Ammon's horn (tissue), 1 donor: ENCODE measurements at regions not wholly inside any gene's neighbourhood (a gene's known extent, or its start where the extent isn't known, plus 50 kb on each side); places are given as distances from the start of the nearest gene placed in this dataset.
A peak's percentile ranks its signal among the peaks of the same experiment; 100 is the strongest.

Experiments
- DNase-seq: peaks from one replicate; pipeline ENCODE4 v3.0.0-alpha.2; 2016; ENCODE audit warnings: low spot score

- DNase-seq: no peak
Measured at GRCh38 chr7:22911889-22912288, 89.2 kb upstream of the TOMM7 start.

GRCh38 chr7:22909917-22910316, 87.3 kb upstream of the TOMM7 start:
- DNase-seq: no peak

GRCh38 chr7:22907805-22908204, 85.2 kb upstream of the TOMM7 start:
- no peak for DNase-seq

DNA sequence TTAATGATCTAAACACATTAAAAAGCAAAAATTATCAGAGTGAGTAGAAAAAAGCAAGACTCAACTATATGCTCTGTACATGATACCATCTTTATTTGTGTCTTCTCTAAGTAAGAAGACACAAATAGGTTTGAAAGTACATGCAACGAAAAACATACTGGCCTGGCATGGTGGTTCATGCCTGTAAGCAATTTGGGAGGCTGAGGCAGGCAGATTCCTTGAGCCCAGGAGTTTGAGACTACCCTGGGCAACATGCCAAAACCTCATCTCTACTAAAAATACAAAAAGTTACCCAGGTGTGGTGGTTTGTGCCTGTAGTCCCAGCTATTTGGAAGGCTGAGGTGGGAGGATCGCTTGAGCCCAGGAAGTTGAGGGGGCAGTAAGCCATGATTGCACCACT, 78.1 kb upstream of the TOMM7 start:
- DNase-seq: no peak

GRCh38 chr7:22900101-22900500, 77.5 kb upstream of the TOMM7 start:
- no peak for DNase-seq

DNA sequence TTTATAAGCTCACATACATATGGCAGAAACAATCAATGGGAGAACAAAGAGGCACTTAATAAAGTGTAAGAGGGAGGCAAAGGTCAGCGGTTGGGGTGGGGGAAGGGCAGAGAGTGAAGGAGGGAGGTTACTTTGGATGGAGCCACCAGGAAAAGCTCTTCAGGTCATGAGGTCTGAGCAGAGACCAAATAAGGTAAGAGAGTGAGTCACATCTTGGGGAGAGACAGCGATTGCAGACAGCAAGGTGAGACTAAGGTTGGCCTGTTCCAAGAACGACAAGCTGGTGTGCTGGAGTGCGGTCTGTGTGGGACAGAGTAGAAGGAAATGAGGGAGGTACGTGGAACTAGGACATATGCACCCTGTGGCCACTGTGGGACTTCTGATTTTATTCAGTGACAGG, 74.3 kb upstream of the TOMM7 start:
- DNase-seq: no peak

GRCh38 chr7:22895828-22896165, 73.1 kb upstream of the TOMM7 start:
- no peak for DNase-seq

- no peak for DNase-seq
Measured at GRCh38 chr7:22895140-22895827, 72.6 kb upstream of the TOMM7 start.

DNA sequence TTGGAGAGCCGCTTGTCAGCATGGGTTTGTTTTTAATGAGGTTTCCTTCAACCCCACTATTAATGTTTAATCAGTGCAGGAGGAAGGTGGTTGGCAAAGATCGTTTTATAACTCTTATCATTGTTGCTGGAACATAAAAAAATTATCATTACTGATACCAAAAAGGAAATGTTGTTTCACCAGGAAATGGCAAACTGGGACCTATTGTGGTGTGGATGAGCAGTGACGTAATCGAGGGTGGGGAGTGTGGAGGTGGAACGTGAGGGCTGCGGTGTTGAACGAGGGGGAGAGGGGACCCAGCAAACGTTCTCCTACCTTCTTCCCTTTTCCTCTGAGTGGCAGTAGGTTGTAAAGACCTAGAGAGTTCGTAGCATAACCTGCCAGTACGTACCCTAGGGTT, 71.9 kb upstream of the TOMM7 start:
- no peak for DNase-seq

DNA sequence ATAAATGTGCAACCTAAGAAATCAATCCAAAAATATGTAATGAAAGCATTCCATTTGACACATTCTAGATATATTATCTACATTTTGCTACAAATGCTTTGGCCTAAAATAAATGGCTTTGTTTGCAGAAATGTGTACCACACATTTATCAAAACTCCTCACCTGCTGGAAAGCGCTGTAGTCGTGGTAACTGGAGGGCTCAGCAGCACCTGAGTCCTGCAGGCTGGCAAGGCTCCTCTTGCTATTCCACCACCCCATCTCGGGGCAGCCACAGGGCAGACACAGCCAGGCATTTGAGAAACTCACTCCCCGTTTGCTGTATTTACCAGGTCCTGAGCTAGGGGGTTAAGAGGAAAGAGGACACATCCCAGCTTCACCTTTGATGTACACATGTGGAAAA, 68.1 kb upstream of the TOMM7 start:
- DNase-seq: no peak

DNA sequence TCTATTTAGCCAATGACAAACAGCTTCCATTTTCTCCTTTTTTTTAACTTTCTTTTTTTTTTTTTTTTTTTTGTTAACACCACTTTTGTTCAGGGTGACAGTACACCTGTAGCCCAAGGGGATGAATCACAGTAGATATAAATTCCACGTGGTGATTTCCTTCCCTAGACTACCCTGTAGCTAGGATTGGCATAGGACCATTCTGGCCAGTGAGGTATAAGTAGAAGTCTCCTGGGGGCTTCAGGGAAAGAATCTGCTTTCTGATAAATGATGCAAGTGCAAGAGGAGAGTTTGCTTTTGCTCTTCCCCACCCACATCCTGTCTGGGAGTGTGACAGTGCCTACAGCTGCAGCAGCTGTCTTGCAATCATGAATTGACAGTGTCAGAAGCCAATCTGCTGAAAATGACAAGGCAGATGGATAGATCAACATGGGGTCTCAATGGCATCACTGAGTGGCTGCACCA, 63.2 kb upstream of the TOMM7 start:
- no peak for DNase-seq

DNA sequence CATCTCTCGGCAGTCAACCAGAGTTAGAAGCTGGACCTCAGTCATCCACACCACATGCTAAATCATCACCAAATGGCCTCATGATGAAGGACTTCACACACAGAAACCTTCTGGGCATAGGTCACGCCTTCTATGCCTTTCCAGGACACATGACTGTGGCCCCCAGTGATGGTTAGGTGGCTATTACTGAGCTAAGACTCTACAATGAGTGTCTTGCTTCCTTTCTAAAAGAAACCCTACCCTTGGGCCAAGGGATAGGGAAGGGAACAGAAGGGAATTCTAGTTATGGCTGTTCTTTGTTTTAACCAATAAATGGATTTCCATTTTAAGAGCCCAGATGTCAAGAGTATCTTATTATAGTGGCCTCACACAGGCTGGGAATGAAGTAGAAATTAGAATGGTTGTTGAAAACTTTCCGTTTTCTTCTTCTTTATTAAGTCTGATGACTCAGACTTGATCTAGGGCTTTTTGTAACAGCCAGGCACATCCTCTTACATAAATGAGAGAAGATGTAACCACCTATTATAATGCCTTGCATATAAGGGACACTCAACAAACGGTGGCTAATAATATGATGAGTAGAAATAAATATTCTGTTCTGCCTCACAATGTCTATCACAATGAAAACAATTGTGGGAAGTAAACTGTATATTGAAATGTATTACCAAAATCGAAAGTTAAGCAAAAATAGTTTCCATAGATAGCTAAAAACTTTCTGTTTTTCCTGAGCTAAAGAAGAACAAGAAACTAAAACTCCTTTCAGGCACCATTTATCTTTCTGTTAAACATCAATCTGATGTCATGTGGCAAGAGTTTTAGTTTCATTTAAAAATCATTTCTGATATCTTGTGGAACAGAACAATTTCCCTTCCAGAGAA, 62.5 kb upstream of the TOMM7 start:
- DNase-seq: no peak

DNA sequence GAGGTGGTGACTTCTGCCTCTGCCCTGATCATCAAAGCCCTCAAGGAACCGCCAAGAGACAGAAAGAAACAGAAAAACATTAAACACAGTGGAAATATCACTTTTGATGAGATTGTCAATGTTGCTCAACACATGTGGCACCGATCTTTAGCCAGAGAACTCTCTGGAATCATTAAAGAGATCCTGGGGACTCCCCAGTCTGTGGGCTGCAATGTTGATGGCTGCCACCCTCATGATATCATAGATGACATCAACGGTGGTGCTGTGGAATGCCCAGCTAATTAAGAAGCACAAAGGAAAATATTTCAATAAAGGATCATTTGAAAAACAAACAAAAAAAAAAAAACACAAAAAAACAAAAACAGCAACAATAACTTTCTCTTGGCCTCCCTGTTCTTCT, 59.5 kb upstream of the TOMM7 start:
- DNase-seq: no peak

- DNase-seq: no peak
Measured at GRCh38 chr7:22879709-22880306, 57.2 kb upstream of the TOMM7 start.

DNA sequence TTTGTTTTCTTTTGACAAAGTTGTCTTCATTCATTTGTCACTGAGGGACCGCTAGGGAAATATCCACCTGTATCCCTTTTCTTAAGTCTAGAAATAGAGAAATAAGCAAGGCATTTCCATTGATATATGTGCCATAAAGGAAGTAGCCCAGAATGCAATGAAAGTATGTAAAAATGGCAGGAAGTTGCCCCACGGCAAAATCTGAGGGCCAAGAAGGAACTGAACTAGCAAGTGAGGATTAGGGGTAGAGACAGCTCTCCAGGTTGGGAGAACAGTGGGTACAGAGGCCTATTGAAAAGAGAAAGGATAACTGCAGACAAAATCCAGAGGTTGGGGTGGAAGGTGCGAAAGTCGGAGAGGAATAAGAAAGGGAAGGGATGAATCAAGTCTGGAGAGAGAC, 56.6 kb upstream of the TOMM7 start:
- no peak for DNase-seq

- no peak for DNase-seq
Measured at GRCh38 chr7:22876986-22877729, 54.5 kb upstream of the TOMM7 start.

DNA sequence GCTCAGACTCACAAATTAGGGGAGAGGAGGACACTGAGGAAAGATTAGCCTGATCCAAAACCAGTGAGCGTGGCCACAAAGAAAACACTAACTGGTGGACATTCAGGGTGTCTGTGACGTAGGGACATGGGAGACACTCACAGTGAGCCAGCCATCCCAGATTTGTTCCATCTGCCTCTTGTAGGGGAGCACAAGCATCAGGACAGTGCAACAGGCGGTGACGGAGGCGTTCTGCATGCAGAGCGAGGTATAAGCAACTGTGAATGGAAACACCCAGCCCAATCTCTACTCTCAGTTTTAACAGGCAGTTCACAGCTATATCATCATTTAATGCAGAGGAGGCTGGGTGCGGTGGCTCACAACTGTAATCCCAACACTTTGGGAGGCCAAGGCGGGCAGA, 52.8 kb upstream of the TOMM7 start:
- peak; percentile 68 for DNase-seq

DNA sequence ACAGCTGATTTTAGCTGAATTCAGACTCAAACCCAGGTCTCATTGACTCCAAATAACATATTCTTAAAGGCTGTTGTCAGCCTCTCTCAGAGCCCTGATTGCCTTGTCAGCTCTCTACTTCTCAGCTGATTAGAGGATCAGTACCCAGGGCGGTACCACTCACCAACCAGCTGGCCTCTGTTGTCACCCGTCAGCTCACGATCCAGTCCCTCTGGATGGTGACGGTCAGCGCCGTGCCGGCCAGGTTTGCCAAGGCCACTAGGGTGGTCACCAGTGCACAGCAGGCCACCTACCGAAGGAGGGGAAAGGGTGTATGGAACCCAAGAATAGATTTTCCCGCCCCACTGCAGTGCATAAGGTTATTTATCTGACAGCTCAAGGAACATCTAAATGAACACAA, 52.3 kb upstream of the TOMM7 start:
- no peak for DNase-seq
